NB4 (cell line): ENCODE measurements at regions not wholly inside any gene's neighbourhood (a gene's known extent, or its start where the extent isn't known, plus 50 kb on each side); places are given as distances from the start of the nearest gene placed in this dataset.

Experiments
- DNase-seq: peaks from one replicate; pipeline ENCODE4 v3.0.0; 2010; ENCODE audit warnings: low read depth
- H3K4me3 ChIP-seq: one replicate; pipeline ENCODE4 v1.5.1; 2011; ENCODE audit warnings: mild to moderate bottlenecking, low read depth, low read length, moderate library complexity
- MYC ChIP-seq: IDR thresholded peaks from 2 replicates; pipeline ENCODE4 v1.6.1; 2011; ENCODE audit warnings: low read depth, low read length
- POLR2A ChIP-seq: IDR thresholded peaks from 2 replicates; pipeline ENCODE4 v1.6.1; 2011; ENCODE audit warnings: mild to moderate bottlenecking; ENCODE audit not compliant: insufficient read length; ENCODE audit errors: extremely low read depth
- TF ChIP-seq, protein P1 (sequence below): IDR thresholded peaks from one replicate; pipeline ENCODE4 v1.5.1; 2012; ENCODE audit warnings: low read depth, low read length
- TF ChIP-seq, protein P2 (sequence below): IDR thresholded peaks from 2 replicates; pipeline ENCODE4 v1.6.1; 2011; ENCODE audit warnings: low read depth, low read length

DNA sequence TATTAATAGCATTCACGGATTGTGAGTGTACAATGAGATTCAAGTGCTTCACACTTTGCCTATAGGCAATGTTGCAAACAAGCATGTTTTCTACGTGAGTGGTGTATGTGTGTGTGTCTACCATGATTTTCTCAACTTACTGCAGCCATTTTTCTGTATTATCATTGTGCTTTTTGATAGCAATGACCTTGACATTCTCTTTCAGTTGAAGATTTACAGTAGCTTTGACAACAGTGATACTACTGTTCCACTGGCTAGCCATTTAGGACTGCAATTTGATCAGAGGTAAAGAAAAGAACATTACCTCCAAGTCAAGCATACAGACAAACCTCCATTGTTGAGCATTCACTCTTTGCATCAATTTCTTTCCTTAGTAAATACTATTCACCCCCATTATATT lies 297.0 kb downstream of the MAN2A1 start:
- no peak for DNase-seq
- H3K4me3 ChIP-seq, result no peak overlapping the region
- TF ChIP-seq MYC, result no peak
- TF ChIP-seq, protein P1, sequence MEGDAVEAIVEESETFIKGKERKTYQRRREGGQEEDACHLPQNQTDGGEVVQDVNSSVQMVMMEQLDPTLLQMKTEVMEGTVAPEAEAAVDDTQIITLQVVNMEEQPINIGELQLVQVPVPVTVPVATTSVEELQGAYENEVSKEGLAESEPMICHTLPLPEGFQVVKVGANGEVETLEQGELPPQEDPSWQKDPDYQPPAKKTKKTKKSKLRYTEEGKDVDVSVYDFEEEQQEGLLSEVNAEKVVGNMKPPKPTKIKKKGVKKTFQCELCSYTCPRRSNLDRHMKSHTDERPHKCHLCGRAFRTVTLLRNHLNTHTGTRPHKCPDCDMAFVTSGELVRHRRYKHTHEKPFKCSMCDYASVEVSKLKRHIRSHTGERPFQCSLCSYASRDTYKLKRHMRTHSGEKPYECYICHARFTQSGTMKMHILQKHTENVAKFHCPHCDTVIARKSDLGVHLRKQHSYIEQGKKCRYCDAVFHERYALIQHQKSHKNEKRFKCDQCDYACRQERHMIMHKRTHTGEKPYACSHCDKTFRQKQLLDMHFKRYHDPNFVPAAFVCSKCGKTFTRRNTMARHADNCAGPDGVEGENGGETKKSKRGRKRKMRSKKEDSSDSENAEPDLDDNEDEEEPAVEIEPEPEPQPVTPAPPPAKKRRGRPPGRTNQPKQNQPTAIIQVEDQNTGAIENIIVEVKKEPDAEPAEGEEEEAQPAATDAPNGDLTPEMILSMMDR, result no peak
- TF ChIP-seq, protein P2, sequence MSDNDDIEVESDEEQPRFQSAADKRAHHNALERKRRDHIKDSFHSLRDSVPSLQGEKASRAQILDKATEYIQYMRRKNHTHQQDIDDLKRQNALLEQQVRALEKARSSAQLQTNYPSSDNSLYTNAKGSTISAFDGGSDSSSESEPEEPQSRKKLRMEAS, result no peak
- TF ChIP-seq POLR2A, result no peak

DNA sequence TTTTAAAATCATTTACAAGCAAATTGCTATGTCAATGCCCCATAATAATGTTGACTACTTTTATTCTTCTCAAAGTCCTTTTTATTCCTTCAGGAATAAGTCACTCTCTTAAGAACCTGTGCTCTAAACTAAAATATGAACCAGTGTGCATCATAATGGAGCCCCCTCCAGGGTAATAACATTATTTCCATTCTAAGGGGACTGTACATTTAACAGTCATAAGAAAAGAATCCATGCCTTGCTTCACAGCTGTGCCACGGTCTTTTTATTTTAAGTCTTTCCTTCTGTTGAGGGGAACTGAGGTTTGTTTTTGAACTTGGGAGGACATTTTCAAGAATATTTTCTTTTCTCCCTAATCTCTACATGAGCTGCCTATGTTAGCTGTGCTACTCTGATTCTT lies 297.6 kb downstream of the MAN2A1 start:
- no peak for DNase-seq
- TF ChIP-seq, protein P1, result no peak
- H3K4me3 ChIP-seq, result no peak overlapping the region

DNA sequence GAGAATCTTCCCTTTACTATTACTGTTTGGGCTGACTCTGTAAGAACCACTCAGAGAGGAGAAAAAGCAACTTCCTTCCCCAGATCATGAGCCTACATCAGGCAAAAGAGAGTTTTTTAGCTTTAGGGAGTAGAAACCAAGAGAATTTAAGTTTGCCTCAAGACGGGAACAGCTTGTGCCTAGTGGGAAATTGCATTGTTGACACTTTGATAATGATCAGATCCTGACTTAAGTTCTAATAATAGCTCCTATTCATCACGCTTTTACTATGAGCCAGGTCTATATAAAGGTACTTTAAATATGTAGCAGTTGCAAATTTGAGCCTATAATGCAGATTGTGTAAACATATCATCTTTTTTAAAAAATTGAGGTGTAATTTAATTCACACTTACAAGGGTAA lies 298.2 kb downstream of the MAN2A1 start:
- H3K4me3 ChIP-seq, result no peak overlapping the region
- DNase-seq, result no peak
- no peak for TF ChIP-seq MYC
- TF ChIP-seq, protein P2, result no peak
- TF ChIP-seq POLR2A, result no peak
- TF ChIP-seq, protein P1, result no peak

DNA sequence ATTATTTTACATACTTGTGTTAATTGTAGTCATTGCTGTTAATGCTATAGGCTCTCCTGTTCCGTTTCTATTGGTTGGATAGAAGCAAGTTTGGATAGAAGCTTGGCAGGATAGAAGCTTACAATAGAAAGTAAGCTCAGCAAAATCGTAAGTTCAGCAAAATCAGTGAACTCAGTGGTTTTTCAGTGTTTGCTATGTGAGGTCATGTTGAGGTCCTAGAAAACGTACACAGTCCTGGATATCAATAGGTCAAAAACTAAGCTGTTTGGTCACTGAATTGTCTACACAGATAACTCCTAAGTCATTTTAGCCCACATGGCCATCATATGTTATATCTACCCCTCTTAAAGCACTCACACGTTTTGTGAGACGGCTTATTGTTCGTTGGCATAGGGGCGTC lies 299.4 kb downstream of the MAN2A1 start:
- no peak for TF ChIP-seq MYC
- TF ChIP-seq, protein P1, result no peak
- TF ChIP-seq, protein P2, result no peak
- TF ChIP-seq POLR2A, result no peak
- DNase-seq, result no peak
- no peak overlapping the region for H3K4me3 ChIP-seq

DNA sequence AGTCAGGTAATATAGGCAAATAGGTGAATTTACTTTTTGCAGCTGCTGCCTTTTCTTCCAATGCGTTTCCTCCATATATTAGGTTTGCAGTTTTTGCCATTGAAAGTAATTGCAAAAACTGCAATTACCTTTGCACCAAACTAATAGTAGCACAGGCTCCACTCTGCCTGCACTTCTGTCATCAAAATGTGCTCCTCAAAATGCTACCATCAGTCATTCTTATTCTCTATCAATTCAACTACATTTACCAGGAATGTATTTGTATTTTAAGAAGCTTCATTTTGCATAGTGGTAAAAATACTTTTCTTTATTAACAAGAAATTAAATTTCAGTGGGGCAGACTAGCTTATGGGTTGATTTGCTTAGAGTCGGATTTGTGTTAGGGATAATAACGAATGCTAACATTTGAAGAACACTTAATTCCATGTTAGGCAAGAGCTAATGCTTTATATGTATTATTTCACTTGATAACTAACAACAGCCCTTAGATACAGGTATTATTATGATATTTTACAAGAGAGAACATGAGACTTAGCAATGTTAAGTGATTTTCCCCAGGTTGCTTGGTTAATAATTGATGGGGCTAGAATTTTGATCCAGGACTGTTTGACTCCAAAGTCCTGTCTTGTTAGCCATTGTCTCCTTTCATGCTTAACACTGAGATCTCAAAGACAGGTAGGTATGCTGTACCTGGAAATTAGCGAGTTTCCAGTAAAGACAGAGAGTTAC lies 300.4 kb downstream of the MAN2A1 start:
- no peak overlapping the region for H3K4me3 ChIP-seq
- DNase-seq, result no peak
- no peak for TF ChIP-seq POLR2A
- TF ChIP-seq, protein P1, result no peak
- TF ChIP-seq, protein P2, result no peak
- TF ChIP-seq MYC, result no peak
